Astrocyte (in vitro differentiated cells and primary cell): ENCODE measurements at regions not wholly inside any gene's neighbourhood (a gene's known extent, or its start where the extent isn't known, plus 50 kb on each side); places are given as distances from the start of the nearest gene placed in this dataset.

Experiments
- EZH2 ChIP-seq: IDR thresholded peaks from 2 replicates; pipeline ENCODE4 v1.6.1; 2012; ENCODE audit warnings: mild to moderate bottlenecking, low read length, inconsistent platforms; ENCODE audit not compliant: insufficient read depth
- TF ChIP-seq, protein P1 (sequence below): IDR thresholded peaks from 2 replicates; pipeline ENCODE4 v1.5.1; 2011; ENCODE audit warnings: low read depth, mild to moderate bottlenecking, inconsistent platforms, low read length, moderate library complexity; ENCODE audit not compliant: insufficient read depth

- TF ChIP-seq, protein P1, sequence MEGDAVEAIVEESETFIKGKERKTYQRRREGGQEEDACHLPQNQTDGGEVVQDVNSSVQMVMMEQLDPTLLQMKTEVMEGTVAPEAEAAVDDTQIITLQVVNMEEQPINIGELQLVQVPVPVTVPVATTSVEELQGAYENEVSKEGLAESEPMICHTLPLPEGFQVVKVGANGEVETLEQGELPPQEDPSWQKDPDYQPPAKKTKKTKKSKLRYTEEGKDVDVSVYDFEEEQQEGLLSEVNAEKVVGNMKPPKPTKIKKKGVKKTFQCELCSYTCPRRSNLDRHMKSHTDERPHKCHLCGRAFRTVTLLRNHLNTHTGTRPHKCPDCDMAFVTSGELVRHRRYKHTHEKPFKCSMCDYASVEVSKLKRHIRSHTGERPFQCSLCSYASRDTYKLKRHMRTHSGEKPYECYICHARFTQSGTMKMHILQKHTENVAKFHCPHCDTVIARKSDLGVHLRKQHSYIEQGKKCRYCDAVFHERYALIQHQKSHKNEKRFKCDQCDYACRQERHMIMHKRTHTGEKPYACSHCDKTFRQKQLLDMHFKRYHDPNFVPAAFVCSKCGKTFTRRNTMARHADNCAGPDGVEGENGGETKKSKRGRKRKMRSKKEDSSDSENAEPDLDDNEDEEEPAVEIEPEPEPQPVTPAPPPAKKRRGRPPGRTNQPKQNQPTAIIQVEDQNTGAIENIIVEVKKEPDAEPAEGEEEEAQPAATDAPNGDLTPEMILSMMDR: no peak
- no peak for TF ChIP-seq EZH2
Measured at GRCh38 chr9:81408951-81409350, 280.4 kb downstream of the TLE1 start.
